ENCODE measurements at regions not wholly inside any gene's neighbourhood (a gene's known extent, or its start where the extent isn't known, plus 50 kb on each side); places are given as distances from the start of the nearest gene placed in this dataset.
"Not testable (repeated sequence)": the region's sequence is repeated elsewhere in the genome, so short reads cannot be mapped to it uniquely, and the experiment has no call there.

DNA sequence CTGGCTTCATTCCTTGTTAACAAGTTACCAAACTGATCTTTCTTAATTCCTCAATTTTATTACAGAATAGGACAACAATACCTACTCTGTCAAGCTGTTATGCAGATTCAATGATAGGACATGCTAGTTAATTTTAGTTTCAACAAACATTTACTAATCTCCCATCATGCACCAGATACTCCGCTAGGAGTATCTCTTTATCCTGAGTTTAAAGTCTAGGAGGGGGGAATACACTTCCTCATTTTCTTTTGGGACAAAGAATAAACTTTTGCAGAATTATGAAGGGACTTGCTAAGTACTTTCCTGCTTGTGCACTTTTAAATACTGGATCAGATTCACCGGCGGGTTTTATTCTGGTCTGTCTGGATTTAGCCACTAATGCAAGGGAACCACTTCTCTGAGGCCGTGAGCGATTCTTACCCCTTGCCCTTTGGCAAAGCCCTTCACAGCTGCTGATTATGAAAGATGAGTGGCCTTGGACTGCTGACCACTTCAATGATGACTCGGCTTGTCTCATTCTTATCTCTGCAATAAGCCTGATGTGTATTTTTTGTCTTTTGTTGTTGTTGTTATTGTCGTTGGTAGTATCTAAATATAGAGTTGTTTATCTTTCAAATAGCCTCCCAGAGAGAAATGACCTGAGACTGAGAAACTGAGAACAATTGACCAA lies 73.9 kb downstream of the RMI1 start:
- no peak for DNase-seq

DNA sequence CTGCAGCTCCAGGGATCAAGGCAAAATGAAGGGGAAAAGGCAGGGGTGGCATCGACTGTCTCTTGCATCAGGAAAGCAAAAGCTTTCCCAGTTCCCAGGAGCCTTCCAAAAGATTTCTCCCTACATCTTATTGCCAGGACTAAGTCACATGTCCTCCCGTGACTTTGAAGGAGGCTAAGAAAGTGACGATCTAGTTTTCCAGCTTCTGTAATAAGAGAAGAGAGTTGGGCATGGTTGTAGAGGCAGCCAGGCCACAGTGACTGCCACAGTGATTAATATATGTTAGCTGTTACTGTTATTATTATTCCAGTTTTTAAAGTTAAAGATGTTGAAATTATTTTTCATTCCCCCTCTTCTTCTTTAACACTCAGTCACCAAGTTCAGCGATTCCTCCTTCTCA lies 77.1 kb downstream of the RMI1 start:
- no peak for DNase-seq

DNA sequence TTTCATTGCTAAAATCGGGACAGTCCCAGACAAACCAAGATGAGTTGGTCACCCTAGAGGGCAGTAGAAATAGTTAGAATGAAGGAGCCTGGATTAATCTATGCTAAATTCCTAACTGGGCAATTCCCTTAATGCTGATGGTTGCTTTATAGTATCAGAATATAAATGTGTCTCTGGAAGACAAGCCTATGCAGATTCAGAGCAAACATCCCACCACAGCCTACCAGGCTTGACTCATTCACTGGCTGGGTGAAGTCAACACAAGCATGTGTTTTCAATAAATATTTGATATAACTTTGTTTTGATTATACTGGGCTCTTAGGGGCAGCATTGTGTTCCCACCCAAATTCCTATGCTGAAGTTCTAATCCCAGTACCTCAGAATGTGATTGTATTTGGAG lies 79.3 kb downstream of the RMI1 start:
- DNase-seq: no peak

DNA sequence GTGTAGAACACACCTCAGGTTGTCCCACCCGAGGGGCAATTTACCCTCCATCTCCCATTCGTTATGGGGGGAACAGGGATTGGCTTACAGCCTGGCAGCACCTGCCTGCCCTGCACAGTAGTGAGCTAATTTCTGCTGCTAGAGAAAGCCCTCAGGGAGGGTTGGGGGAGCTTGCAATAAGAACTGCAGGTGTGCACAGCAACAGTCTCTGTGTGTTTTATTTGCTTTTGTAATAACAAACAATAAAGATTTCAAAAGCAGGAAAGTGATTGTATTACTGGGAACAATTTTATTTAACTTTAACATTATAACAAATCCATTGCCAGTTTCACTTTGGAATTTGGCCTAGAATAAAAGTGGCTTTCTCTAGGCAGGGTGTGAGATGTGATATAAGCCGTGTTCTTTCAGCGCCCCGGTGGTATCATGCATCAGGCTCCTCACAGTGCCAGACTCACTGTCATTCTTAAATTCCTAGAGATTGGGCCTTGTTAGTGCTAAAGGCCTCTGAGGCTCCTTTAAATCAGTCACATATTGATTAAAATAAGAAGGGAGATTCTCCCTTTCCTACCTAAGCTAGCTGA lies 81.1 kb downstream of the RMI1 start:
- no peak for DNase-seq

DNA sequence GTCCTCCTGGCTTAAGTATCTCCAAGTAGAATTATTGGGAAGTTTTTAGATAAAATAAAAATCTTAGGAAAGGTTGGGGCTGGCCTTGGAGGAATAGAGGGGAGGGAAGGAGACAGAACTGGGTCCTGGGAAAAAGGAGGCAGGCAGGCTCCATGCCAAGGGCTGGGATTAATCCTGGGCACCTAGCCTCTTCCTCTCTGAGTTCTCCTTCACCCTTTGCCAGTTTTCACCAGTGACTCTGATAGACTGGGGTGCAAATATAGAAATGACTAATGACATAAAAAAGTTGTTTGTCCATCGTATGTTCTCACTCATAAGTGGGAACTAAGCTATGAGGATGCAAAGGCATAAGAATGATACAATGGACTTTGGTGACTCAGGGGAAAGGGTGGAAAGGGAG lies 81.9 kb downstream of the RMI1 start:
- DNase-seq: no peak

DNA sequence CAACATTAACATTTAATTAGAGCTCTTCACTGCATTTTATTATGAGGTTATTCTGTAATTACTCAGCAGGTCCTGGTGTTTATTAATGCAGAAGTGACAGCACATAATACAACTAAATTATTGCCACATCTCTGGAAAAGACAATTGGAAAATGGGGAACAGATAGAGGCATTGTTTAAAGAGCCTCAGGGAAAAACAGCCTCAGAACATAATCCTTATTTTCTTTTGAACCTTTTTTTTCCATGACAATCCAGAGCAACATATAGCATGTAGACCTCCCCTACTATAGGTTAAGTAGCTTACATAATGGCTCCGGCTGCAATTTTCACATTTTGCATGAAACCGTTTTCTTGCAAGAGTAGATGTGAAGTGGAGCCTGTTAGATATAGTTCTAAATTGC lies 87.2 kb downstream of the RMI1 start:
- no peak for DNase-seq

DNA sequence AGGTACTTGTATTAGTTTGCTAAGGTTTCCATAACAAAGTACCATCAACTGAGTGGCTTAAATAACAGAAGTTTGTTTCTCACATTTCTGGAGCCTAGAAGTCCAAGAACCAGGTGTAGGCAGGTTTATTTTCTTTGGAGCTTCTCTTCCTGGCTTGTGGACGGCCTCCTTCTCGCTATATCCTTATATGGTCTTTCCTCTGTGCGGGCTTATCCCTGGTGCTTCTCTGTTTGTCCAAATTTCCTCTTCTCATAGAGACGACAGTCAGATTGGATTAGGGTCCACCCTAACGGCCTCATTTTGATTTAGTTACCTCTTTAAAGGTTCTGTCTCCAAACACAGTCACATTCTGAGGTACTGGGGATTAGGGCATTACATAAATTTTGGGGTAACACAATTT lies 88.3 kb downstream of the RMI1 start:
- DNase-seq: no peak

DNA sequence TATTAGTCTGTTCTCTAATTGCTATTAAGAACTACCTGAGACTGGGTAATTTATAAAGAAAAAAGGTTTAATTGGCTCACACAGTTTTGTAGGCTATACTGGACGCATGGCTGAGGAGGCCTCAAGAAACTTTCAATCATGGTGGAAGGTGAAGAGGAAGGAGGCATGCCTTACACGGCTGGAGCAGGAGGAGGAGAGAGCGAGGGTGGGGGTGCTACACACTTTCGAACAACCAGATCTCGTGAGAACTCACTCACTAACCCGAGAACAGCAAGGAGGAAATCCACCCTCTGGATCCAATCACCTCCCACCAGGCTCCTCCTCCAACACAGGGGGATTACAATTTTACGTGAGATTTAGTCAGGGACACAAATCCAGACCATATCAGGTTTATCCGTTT lies 90.0 kb downstream of the RMI1 start:
- DNase-seq: no peak

DNA sequence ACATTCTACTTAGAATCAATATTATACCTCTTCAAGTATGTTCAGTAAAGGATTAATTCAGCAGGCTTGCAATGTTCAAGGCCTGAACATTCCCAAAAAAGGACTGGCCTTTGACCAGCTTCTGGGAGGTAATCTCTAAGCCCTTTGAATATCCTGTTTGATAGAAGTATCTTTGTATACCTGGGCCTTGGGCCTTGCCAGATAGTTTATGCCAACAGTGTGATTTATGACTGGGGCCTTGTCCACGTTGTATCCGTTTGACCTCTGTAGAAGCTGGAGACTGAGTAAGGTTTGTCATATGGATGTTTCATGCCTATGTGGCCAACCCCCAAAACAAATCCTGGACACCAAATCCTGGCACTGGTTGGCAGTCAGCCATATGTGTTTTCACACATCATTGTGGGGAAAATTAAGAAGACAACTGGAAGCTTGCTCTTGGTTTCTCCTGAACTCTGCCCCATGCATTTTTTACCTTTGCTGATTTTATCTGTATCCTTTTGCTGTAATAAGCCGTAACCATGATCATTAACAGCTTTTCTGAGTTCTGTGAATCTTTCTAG lies 92.1 kb downstream of the RMI1 start:
- DNase-seq: no peak

DNA sequence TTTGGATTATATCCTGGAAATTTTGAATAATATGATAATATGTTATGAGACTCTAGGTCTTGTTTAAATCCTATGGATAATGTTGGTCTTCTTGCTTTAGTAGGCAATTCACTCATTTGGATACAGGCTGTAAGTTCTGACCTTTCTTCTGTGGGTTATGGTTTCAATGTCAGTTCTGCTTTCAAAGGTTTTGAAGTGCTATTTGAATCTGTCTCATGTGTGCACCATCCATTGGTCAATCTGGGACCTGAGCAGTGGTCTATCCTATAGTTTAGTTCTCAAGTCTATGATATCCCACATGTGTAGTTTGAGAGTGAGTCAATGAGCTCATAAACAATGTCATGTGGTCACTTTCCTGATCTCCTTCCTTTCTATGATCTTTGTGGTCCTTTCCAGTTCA lies 94.4 kb downstream of the RMI1 start:
- no peak for DNase-seq

DNA sequence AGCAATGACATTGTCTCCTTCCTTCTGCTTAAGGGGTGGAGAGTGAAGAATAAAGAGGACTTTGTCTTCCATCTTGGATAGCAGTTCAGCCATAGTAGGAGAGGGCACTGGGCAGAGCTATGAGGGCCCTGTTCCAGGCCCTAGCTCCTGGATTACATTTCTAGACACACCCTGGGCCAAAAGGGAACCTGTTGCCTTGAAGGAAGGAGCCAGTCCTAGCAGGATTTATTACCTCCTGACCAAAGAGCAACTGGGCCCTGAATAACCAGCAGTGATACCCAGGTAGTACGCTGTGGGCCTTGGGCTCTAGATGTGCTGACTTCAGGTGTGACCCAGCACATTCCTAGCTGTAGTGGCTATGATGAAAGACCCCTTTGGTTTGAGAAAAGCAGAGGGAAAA lies 95.8 kb downstream of the RMI1 start:
- no peak for DNase-seq

DNA sequence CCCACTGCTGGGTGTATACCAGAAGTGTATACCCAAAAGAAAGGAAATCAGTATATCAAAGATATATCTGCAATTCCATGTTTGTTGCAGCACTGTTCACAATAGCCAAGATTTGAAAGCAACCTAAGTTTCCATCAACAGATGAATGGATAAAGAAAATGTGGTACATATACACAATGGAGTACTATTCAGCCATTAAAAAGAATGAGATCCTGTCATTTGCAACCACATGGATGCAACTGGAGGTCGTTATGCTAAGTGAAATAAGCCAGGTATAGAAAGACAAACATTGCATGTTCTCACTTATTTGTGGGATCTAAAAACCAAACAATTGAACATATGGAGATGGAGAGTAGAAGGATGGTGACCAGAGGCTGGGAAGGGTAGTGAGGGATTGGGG lies 97.2 kb downstream of the RMI1 start:
- DNase-seq: not testable (repeated sequence)

DNA sequence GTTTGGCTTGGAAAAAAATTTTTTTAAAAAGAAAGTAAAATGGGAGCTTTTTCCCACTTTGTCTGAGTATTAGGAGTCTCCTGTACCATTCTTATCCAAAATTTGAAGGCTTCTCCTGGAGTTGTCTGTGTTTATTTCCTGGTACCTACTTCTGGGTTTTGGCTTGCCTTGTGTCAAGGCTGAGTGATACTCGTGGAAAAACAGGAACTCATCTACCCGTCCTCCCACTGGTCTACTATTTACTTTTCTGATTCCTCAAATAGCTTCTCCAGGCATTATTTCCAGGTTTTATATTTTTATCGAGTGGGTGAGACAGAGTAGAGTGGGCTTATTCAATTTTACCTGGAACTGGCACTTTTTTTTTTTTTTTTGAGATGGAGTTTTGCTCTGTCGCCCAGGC lies 99.4 kb downstream of the RMI1 start:
- DNase-seq: no peak

DNA sequence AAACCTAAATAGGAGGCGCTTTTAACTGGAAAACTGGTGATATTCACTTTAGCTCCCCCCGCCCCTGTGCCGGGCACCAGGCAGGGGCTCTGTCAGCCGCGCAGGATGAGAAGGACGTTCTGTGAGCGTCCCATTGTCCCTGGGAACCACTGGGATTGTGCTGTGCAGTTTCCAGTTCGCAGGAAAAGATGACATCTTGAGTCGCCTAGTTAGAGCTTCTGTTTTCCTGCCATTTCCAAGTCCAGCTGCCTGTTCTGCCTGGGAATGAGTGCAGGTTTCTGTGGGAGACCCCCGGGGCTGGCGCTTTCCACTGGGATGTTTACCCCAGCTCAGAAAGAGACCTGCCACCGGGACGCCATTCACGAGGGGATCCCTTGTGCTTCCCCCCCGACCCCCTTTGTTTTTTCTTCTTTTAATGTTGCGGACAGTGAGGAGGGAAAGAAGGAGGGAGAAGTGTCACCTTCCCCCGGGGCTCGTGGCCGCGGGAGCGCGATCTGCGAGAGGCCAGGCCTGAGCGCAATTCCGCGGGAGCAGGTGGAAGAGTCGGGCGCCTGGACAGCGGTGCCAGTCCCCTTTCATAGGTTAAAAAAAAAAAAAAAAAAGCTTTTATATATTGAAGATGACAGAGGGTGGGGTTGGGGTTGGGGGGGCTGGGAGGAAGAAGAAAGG lies 121.5 kb downstream of the RMI1 start:
- no peak for DNase-seq

DNA sequence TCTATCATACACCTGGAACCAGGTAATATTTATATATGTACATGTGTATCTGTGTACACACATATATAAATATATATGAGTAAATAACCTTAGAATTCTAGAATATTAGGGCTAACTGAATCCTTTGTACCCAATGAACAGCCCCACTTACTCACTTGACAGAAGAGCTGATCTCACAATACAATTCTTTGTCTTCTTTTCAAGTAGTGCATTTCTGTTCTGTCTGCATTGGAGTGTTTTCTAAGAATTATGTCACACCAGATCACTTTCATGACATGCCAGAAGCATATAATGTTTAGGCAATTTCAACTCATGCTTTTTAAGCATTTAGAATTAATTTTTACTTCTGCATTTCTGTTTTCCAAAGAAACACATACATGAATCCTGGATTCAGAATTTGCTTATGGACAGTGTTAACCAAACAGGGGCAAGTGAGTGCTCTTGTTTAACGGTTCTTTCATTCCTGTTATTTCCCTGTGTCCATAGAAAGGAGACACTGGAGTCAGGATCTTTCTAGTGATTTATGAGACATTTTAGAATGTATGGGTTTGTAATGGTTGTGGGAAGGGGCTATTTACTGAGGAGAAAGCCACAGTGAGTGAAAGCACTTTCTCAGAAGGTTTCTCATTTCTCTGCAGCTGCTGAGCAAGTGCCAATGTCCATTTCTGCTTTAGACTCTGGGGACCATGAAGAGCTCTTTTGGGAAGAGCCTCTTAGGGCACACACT lies 123.2 kb downstream of the RMI1 start:
- no peak for DNase-seq

DNA sequence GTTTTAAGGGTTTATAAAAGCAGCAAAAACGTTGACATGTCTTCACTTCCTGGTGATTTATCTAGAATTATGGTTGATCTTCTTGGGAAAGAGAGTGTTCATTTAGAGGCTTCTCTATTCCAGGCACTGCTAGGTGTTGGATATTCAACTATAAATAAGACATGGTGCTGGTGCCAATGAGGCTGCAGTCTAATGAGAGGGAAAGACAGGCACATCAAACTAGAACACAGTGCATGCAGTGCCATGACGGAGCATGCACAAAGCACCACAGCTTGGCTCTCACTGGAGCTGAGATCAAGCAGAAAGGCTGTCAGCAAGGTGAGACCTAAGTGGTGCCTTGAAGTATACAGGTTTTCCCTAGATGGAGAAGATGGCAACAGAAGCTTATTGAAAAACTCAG lies 126.5 kb downstream of the RMI1 start:
- DNase-seq: no peak

DNA sequence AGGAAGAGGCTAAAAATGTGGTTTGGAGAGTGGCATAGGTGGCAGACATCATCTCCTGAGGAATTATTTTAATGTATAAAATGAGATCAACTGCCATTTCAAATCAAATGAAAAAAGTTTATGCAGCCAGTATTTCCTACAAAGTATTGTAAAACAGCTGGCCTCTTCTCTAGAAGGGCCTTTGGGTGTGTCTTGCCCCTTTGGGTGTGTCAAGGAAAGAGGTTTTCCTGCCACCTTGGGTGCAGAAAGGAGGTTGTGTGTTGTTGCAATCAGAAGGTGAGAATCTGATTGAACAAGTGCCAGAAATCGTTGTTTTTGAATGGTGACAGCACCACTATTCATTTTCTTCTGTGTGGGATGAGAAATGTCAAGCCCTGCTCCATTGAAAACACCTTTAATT lies 127.4 kb downstream of the RMI1 start:
- DNase-seq: no peak

DNA sequence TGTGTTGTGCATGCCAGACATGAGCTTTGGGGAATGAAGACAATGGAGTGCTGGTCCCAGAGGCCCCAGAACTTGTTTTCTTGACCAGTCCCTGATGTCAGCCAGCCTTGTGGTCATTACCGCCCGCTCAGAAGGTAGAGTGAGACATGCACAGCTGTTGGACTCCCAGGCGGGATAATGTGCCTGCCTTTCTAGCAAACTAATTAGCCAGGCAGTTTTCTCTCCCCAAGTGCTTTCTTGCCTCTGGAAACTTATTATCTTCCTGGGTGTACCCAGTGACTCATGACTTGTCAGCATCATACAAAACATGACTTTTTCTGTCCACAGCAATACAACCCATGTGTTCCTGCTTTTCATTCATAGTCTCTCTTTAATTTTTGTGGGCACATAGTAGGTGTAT lies 131.1 kb downstream of the RMI1 start:
- no peak for DNase-seq

DNA sequence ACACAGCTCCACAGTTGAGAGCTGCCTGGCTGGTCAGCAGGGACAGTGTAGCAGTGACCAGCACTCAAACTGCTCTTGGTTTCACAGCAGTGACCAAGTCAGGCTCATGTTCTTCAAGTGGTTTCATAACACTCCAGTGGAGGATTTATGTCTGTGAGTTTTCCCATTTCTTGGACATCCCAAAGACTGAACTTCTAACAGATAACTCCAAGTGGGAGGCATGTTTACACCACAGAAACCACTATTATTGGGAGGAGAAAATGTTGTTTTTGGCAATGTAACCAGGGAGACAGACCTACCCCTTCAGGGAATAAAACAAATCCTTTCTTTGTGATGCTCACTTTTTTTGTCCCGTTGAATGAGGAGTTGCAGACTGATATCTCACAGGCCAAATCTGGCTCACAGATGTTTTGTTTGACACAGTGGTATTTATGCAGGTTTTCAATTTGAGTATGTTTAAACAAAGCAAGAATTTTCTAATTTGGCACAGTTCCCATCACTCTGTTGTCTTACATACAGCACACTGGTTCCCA lies 141.5 kb downstream of the RMI1 start:
- DNase-seq: no peak

DNA sequence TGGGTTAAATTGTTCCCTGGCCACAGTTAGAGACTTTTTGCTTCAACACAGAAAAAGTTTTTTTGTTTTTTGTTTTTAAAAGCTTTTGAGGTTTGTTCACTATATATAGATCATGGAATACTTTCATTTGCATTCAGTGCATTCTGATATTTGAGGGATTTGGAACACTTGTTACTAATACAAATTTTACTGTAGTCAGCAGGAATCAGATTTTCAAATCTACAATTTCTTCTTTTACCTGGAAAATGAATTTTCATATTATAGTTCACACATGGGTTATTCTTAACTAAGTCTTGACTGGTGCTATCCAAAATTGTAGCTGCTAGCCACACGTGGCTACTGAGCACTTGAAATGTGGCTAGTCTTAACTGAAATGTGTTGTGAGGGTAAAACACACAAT lies 142.0 kb downstream of the RMI1 start:
- DNase-seq: no peak

DNA sequence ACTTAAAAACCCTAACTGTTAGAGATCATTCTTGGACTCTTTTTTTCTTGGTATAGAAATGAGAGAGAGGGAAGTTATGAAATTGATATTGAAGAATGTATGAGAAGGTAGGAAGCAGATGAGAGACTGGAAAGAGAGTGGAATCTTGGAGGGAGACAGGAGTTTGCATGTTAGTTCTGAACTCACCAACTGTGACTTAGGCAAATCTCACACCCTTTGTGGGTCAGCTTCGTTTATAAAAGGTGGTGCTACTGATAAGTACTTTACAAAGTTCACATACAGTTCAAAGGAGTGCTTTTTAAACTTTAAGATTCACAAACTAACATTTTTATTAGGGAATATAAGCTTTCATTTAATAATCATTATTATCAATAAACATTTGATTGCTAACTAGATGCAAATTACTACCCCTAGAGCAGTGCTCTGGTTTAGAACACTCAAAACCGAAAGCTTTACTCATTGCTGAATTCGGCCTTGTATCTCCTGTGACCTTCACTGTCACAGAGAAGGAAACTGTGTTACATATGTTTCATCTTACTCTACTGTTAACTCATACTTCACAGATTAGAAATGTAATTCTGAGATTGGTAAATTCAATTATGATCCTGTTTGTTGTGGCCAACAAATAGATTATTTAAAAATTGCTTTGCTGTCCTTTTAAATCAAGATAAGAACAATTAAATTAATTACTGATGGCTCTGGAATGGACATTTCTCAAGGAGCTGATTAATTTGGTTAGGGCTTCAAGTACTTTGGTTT lies 143.2 kb downstream of the RMI1 start:
- DNase-seq: no peak

DNA sequence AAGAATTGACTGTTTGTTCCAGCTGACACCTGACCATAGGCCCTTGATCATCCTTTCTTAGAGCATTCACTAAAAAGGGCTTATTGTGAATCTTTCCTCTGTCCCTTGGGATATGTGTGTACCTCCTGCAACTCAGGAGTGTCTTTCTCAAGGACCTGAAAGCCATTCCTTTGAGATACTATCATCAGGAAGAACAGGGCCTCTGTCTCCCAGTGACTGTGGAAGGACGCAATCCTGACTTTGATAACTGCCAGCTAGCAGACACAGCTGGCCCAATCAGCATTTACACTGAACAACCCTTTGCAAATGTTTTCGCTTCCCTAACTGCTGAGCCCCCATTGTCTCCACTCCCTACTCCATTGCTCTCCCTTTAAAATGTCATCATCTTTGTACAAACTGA lies 144.4 kb downstream of the RMI1 start:
- DNase-seq: no peak

All from occipital lobe (tissue), 1 donor.